GM12865 (cell line): ENCODE measurements at regions not wholly inside any gene's neighbourhood (a gene's known extent, or its start where the extent isn't known, plus 50 kb on each side); places are given as distances from the start of the nearest gene placed in this dataset.

ENCODE experiments used
- DNase-seq: peaks from one replicate; pipeline ENCODE4 v3.0.0; 2010; ENCODE audit warnings: low read depth
- H3K4me3 ChIP-seq: 2 replicates; pipeline ENCODE4 v1.5.1; 2011; ENCODE audit warnings: mild to moderate bottlenecking, low read depth, low read length, control low read depth
- TF ChIP-seq, protein P1 (sequence below): IDR thresholded peaks from 2 replicates; pipeline ENCODE4 v1.5.1; 2011; ENCODE audit warnings: low read length, control low read depth, low read depth, inconsistent platforms; ENCODE audit not compliant: insufficient read depth; ENCODE audit errors: missing control alignments

DNA sequence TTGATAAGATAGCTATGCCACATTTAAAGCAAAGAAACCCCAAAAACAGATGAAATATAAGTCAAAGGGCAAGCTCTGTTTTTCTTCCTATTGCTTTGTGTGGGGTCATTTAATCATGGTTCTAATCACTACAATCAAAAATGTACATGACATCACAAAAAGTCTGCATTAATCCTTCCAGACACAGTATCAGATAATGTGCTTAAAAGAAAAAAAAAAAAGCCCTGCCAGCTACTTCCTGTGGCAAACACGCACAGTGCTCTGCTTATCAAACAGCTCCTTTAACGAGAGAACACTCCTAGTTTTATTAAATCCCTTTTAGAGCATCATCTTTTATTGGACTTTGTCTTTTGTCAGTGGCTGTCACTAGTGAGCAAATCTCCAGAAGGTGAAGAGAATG, 1005.8 kb downstream of the GATA3 start:
- no peak for DNase-seq
- H3K4me3 ChIP-seq, result no peak overlapping the region
- TF ChIP-seq, protein P1, sequence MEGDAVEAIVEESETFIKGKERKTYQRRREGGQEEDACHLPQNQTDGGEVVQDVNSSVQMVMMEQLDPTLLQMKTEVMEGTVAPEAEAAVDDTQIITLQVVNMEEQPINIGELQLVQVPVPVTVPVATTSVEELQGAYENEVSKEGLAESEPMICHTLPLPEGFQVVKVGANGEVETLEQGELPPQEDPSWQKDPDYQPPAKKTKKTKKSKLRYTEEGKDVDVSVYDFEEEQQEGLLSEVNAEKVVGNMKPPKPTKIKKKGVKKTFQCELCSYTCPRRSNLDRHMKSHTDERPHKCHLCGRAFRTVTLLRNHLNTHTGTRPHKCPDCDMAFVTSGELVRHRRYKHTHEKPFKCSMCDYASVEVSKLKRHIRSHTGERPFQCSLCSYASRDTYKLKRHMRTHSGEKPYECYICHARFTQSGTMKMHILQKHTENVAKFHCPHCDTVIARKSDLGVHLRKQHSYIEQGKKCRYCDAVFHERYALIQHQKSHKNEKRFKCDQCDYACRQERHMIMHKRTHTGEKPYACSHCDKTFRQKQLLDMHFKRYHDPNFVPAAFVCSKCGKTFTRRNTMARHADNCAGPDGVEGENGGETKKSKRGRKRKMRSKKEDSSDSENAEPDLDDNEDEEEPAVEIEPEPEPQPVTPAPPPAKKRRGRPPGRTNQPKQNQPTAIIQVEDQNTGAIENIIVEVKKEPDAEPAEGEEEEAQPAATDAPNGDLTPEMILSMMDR, result no peak

DNA sequence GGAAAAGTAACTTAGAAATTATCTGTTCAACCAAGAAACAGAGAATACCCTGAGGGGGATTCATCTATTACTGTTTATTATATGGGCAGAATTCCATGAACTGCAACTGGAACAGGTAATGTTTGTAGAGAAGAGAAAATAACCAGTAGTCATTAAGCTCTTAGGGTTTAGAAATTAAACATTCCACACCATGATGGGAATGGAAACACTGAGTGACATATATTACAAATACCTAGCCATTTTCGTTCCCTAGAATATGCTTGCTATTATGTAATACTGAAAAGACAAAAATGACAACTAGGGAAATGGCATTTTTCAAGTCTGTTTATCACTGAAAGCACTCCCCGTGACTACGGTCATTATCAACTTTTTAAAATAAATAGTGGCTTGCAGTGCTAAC, 1007.4 kb downstream of the GATA3 start:
- H3K4me3 ChIP-seq, result no peak overlapping the region
- no peak for DNase-seq
- TF ChIP-seq, protein P1, result no peak

DNA sequence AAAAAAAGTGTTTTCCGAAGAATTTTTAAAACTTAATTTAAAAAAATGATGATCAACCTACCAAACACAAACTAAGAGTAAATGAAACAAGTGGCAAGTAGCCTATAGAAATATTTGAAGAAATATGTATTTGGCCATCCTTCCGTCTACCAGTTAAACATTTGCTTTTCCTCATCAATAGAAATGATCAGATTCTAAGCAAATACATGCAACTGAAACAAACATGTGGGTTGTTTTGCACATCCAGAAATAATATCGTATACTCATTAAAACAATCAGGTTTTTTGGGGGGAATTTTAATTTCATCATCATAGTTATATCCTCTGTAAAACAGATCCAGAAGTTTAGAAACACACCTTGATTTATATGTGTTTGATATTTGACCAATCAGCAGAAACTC, 1011.7 kb downstream of the GATA3 start:
- DNase-seq, result no peak
- TF ChIP-seq, protein P1, result no peak
- H3K4me3 ChIP-seq, result no peak overlapping the region

DNA sequence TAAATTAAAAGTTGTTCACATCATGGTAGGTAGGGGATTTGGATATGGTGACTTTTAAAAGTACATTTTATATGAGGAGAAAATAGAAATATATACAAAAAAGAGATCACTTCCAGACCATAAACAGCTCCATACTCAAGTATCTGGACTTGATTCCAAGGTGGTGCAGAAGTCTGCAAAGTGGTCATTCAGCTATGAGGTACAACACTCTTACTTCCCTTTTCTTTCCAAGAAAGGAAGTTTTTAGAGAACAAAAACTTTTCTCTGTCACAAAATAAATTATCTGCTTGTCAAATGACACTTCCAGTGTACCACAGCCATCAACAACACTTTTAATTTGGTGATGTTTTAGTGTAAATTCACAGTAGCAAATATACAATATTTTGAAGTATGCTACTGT, 1013.5 kb downstream of the GATA3 start:
- no peak overlapping the region for H3K4me3 ChIP-seq
- TF ChIP-seq, protein P1, result no peak
- DNase-seq, result no peak

DNA sequence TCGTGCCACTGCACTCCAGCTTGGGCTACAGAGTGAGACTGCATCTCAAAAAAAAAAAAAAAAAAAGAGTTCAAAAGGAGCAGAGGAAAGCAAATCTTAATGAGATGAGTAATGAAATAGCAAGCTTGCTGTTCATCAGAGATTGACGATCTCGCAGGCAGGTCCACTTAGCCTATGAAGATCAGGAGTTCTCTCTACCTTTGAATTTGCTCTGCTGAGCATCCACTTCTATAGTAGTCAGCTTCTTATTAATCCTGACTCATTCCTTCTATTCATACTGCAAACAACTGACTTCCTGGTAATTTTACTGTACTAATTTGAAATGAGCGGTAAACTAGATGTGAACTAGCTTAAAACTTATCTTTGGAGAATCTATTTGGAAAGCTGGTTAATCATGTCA, 1014.6 kb downstream of the GATA3 start:
- H3K4me3 ChIP-seq, result no peak overlapping the region
- no peak for DNase-seq
- TF ChIP-seq, protein P1, result no peak

DNA sequence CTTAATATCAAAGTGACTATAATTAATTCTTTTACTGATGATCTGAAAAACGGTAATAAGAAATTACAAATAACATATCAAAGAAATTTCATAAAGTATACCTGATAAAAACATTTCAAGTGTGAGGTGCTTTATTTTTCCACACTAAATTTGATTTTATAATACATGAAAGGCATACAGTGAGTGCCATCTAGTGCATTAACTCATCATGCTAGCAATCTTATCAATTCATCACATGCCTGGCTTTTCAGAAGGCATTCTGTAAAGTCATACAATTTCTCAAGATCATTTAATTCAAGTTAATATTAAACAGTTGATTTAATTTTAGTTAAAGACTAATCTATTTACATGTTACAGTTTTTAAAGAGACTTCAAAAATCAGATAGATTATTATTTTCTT, 1020.9 kb downstream of the GATA3 start:
- TF ChIP-seq, protein P1, result no peak
- DNase-seq, result no peak
- H3K4me3 ChIP-seq, result no peak overlapping the region

DNA sequence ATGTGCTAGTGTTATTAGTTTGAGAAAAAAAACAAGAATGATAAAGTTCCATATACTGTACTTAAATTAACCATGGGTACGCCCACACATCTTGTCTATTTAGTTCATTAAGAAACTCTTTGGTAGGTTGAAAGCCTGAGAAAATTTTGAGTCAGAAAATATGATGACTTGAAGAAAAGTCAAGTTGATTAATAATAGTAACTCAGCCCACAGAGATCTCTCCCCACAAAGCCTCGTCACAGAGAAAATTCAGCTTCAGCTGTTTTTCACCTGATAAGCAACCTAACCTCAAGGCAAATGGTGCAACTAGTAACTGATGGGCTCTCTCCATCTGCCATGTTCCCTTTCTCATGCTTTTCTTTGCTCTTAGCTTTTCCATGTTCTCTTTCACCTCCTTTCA, 1021.6 kb downstream of the GATA3 start:
- no peak for DNase-seq
- TF ChIP-seq, protein P1, result no peak
- no peak overlapping the region for H3K4me3 ChIP-seq
